Activated CD4-positive, alpha-beta T cell treated with anti-CD3 and anti-CD28 coated beads, Interleukin-10, Interleukin-2, amounts not matched to agents 100 ng/mL and 50 ng/mL, durations not matched to agents 16 hours and 8 hours (primary cell): ENCODE measurements at regions not wholly inside any gene's neighbourhood (a gene's known extent, or its start where the extent isn't known, plus 50 kb on each side); places are given as distances from the start of the nearest gene placed in this dataset.
"Not testable (repeated sequence)": the region's sequence is repeated elsewhere in the genome, so short reads cannot be mapped to it uniquely, and the experiment has no call there.

Experiments used
- DNase-seq: peaks from one replicate; pipeline ENCODE4 v3.0.0-alpha.2; 2020

DNA sequence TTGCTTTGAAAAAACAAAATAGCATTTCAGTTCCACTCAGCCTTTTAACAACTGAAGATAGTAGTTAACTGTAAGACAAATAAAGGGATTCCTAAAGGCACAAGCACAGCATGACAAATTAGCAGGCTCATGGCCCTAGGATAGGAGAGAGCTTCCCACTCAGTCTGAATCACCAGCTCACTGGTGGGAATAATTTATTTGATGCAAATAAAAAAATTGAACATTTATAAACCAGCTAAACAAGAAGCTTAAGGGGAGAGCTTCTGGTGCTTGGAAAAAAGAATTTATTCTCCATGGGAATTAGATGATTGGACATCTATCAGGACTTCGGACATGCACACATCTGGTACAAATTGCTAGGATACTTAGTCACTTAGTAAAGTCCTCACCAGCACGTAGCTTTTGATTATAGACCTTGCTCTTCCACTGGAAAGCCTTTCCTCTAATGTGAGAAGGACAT lies 294.1 kb upstream of the TNC start:
- no peak for DNase-seq

DNA sequence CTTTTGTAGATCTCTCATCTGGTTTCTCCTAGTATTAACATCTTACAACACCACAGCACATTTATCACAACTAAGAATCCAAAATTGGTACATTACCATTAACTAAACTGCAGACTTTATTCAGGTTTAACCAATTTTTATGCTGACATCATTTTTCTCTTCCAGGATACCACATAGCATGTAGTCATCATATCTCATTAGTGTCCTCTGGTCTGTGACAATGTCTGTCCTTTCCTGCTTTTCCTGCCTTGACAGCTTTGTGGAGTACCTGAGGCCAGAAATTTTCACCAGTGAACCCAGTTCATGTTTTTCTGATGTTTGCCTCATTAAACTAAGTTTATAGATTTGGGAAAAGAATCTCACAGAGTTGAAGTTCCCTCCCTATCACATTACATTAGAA lies 294.7 kb upstream of the TNC start:
- DNase-seq: no peak

DNA sequence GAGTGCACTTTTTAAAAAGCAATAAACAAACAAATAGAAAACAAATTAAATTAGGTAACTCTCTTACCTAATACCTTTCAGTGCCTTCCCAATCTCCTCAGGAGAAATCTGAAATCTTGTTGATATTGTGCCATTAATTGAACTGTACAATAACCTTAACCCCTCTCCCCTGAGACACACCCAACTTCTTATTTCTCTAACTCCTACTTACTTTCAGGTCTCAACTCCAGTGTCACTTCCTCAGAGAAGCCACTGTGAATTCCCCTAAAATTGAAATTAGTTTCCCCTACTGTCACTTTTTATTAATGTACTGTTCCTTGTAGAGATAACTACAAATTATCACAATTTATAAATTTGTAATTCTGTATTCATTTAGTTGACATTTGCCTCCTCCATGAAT lies 295.3 kb upstream of the TNC start:
- no peak for DNase-seq

DNA sequence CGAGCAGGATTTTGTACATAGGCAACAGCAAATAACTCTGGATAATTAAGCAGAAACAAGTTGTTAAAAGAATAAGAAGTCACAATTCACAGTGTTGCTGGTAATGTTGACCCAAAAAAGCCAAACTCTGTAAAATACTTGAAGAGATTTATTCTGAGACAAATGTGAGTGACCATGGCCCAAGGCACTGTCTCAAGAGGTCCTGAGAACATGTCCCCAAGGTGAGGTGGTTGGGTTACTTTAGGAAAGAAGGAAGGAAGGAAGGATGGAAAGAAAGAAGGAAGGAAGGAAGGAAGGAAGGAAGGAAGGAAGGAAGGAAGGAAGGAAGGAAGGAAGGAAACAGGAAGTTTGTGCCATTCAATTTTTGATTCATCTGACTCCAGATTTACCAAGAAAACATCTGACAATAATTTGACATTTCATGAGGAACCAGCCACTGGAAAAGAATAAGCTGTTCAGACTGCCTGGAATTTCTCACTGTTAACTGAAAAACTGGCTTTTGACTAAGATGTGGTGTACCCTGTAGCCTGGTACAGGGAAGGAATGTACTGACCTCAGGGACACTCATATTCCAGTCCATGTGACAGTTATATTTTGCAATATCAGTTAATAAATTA lies 295.9 kb upstream of the TNC start:
- DNase-seq: no peak

DNA sequence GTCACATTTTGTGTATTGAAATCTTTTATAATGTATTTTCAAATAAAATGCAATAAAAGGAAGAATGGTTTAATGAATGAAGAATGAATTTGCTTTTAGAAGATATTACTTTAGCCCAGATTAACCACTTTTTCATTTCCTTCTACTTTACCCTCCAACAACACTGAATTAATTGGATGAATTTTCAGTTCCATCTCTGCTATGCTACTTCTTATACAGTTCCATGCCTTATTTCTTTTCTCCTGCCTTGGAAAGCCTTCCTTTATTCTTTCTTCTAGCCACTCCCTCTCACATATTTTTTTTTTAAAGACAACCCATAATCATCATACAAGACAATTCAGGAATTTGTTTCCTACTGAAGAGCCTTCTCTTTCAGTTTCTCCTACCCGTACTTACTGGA lies 296.6 kb upstream of the TNC start:
- DNase-seq: no peak

DNA sequence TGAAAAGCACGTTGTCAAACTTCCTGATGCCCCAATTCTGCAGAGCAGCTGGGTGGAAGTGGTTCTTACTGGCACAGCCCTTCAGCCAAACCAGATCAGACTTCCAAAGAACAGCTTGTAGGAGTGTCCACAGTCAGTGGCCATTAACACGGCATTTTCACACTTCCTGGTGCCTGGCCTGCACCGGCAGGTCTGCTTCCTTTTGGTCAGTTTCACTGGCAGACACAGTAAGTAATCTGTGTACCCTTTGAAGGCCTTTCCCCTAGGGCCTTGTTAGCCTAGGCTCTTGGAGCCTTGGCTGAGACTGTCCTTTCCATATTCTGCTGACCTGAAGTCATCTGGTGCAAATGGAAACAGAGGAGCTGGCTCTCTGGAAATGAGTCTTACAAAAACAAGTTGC lies 297.5 kb upstream of the TNC start:
- DNase-seq: no peak

DNA sequence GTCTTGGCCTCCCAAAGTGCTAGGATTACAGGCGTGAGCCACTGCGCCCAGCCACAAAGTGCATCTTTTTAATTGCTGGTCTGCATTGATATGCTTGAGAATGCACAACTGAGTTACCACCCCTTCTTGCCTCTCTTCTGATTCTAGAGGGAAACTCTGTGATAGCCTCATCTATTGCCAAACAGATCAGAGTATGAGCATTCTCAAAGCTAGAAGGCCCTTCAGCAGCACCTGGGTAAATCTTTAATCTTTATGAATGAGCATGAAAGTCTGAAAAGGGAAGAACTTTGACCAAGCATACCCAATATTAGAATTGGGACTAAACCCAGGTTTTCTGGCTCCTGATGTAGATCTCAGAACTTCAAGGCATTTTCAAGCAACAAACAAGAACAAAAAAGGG lies 298.3 kb upstream of the TNC start:
- no peak for DNase-seq

DNA sequence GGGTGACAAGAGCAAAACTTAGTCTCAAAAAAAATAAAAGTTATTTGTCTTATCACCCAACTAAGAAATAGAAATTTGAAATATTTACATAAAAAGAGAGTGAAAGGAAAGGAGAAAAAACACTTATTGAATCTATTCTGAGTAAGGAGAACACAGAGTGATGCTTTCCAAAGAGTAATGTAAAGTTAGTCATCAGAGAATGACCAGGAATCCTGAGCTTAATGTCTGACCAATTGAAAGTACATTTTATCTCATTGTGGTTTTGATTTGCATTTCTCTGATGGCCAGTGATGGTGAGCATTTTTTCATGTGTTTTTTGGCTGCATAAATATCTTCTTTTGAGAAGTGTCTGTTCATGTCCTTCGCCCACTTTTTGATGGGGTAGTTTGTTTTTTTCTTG lies 300.2 kb upstream of the TNC start:
- not testable (repeated sequence) for DNase-seq

DNA sequence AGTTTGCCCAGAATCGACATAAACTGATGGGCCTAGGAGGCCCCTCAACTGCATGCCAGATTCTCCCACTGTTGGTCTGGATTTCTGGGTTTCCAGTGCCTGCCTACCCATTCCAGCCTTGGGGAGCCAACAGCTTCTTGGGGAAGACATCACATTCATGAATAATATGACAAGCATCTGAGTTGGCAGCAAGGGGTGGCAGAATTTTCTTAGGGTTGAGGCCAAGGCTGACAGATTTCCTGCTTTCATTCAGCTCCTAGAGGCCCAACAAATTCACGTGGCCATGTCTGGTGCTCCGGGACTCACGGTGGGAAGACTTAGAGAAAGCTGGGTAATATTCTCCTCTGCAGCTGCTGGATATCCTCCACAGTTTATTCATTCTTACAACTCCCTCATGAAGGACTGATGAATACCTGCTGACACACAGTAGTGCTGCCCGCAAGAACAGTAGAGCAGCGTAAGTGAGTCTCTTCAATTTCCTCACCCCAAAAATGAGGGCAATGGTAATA lies 305.0 kb upstream of the TNC start:
- no peak for DNase-seq

DNA sequence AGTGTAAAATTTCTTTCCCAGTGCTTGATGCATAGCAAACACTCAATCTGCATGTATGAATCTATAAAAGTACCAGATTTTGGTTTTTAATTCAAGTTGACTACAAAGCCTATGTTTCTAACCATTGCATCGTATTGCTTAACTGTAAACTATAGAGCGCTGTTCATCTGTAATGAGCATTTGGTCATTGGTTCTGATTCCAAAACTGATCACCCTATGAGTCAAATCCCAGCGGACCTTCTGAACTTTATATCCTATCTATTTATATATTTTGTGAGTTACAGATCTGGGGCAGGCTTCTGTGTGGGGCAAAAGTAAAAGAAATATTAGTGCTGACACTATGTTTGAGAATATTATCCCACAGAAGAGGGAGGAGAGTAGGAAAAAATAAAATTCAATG lies 305.7 kb upstream of the TNC start:
- no peak for DNase-seq

DNA sequence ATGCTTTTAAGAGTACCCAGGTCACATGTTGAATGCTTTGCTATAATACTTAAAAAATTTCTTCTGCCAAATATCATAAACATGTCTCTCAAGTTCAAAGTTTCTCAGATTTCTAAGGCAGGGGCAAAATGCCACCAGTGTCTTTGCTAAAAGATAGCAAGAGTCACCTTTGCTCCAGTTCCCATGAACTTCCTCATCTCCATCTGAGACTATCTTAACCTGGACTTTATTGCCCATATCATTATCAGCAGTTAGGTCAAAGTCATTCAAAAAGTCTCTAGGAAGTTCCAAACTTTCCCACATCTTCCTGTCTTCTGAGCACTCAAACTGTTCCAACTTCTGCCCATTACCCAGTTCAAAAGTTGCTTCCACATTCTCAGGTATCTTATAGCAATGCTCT lies 307.6 kb upstream of the TNC start:
- DNase-seq: no peak

DNA sequence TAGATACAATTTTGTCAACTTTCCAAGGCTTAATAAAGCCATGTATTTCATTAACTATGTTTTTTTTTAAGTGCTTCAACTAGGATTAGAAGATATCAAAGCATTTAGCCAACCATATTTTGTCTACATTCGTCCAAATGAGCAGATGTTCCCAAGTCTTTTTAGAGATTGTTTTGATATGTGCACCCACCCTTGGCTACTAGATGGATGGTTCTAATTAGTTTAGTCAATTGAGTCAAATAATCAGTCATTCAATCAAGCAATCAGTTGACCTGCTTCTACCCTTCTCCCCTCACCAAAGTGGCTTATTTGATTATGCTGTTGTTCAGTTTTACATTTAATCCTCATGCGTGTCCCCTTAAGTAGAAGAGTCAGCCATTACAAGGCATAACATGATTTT lies 319.5 kb upstream of the TNC start:
- DNase-seq: no peak

DNA sequence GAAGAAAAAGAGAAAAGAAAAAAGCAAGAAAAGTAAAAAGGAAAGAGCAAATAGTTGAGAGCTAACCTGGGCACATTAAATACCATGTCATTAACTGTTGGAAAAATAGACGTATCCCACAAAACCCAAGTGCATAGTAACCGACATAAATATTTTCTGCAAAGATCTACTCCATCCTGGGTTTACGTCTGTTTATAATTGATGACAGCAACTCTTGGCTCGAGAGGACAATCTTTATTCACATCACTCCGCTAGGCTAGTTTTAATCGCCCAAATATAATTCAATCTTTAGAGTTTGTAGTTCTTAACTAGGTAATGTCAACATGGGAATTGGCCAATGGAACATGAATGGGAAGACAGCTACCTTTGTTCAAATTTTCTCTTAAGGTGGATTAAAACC lies 321.7 kb upstream of the TNC start:
- no peak for DNase-seq

DNA sequence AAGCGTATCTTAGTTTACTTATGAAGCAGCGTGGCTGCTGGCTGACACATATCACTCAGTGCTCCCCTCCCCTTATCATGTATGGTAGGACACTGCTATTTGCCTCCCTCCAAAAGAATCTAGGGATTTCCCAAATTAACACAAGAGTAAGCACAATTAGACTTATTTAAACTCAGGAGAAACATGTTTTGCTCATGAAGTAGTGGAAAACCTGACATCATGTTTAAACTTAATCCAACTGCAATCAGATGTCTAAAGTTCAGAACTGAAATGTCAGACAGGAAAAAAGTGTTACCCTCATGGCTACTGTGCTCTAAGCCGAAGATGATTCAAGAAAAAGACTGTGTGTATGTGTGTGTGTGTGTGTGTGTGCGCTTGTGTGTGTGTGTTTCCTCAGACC lies 324.1 kb upstream of the TNC start:
- no peak for DNase-seq

DNA sequence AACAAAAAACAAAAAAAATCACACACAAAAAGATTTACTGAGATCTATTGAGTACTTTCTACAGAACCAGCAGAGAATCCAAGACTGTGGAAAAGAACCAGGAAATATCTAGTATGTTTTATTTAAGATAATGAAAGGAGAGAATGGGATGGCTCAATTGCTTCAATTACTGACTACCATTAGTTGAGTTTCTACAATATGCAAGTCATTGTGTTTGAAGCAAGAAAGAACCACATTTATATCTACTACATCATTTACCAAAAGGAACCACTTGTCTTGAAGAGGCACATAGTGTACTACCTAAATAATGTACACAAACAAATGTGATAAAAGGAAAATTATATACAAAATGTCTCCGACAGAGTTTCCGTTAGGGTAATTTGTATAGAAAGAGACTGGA lies 325.9 kb upstream of the TNC start:
- no peak for DNase-seq

DNA sequence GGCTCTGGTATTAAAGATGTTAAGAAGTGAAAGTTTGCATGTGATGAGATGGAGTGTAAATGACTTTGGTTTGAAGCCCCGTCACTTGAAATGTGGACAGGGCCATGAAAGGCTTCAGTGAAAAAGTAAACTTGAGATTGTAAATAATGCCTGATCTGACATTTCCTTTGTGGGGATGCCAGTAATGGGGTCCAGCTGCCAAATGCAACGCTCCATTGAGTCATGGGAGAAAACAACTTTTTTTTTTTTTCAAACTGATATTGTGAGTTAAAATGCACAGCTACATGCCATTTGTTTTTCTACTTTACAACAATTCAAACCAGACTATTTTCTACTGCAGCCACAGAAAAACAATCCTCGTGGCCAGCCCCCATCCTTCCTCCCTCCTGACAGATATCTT lies 327.0 kb upstream of the TNC start:
- DNase-seq: no peak

DNA sequence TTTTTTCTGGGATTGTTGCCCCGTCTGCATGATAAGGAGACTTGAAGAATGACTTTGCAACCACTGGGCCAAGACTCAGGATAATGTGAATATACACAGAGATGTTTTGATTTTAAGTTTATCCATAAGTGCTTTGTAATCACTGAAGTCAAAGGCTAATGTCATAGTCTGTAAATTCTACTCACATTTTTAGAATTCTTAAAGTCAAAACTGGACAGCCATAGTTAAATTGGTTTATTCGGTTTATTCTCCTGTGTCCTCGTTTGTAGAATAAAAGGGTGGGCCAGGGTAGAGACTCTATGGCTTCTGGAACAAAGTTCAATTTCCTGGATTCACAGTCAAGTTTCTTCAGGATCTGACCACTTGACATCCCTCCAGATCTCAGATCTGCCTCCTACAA lies 327.7 kb upstream of the TNC start:
- no peak for DNase-seq

DNA sequence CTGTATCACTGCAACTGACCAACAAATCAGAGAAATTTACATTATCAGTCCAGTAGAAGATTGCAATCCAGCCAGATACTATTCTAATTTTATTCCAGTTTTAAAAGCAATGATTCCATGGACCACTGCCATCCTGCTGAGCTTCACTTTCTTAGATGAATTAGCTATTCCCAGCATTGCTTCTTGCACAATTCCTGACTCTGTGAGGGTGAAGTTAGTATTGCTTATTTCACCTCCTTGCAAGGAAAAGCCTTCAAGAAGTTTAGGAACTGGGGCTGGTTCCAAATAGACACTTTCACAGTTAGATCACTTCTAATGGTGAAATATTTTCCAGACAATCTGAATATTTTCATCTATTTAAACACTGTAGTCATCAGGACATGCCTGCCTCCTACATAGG lies 338.6 kb upstream of the TNC start:
- DNase-seq: no peak

DNA sequence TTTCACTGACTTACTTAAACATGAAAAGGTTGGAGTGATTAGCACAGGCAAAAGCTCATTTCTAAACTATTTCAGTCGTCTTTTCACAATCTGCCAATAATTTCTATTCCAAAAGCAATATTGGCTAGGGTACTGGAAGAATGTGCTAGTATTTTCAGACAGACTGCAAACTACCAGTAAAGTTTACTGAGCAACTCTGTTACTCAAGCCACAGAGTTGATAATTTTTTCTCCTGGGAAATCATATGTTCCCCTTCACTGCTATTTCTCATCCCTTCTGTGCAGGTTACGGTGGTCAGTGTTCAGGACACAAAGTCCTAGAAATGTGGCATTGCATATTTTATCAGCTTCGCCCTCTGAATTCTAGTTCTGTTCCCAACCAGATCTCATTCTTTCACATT lies 343.3 kb upstream of the TNC start:
- no peak for DNase-seq

DNA sequence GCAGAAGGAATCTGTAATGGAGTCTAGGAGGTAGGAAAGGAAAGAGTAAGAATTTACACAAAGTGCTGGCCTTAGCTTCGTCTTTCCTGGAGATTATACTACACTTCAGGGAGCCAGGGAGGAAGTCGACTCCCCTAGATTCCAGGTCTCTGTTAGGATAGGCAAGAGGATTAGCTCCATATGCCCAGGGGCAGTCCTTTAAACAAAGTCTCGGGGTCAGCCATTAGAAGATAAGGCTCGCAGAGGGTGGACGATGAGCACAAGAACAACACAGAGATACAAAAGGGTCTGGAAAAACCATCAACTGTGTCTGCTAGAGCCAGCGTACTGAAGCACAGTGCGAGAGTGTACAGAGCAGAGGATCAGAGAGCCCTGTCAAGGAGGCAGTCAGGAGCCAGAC lies 344.7 kb upstream of the TNC start:
- DNase-seq: no peak

DNA sequence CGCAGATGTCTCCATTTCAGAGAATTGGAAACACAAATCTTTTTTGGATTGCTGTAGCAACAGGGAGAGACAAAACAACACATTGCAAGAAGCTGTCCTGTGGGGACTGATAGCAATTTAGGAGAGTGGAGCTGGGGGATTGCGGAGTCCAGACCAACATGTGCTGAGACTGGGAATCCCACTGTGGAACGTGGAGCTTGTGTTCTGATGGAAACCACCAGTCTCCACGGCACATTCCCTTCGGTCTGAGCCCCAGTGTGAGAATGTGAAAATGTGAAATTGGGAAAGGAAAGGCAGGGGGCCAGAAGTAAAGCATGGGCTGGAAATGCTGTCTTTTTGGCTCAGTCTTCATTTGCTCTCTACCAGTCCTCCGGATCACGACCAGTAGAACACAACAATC lies 348.8 kb upstream of the TNC start:
- no peak for DNase-seq

DNA sequence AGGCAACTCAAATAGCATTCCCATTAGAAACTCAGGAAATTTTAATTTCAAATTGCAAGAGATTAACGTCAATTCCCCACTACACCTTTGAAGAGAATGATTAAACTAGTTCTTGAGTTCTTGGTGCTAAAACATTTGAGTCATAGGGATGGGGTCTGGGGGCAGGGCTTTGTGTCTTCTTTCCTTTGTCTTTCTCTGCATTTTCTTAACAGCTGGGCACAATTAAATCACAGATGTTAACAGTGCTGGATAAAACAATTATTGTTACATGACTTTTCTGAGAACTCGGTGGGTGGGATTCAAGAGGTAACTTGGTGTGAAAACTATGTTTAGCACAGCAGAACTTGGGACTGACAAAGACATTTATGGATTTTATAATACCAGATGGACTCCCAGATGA lies 351.9 kb upstream of the TNC start:
- no peak for DNase-seq

DNA sequence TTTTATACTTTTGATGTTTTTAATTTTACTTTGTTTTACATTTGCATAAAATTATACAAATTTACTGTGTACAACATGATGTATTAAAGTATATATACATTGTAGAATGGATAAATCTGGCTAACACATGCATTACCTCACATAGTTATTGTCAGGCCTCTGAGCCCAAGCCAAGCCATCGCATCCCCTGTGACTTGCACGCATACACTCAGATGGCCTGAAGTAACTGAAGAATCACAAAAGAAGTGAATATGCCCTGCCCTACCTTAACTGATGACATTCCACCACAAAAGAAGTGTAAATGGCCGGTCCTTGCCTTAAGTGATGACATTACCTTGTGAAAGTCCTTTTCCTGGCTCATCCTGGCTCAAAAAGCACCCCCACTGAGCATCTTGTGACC lies 355.1 kb upstream of the TNC start:
- not testable (repeated sequence) for DNase-seq

DNA sequence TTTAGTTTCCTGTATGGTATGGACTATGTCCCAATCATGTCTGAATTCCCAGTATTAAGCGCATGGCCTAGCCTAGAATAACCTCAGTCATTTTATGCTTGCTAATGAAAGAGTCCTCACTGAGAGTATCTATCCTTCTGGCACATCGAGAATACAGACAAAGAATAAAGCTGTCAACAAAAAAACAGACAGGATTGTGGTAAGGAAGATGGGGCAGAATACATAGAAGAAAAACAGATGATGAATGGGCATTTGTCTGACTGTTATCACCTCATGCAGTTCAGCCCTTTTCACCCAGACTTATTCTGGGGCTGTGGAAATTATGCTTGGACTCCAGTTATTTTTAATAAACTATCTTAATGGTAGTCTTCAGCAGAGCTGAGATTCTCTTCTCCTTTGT lies 363.8 kb upstream of the TNC start:
- no peak for DNase-seq

DNA sequence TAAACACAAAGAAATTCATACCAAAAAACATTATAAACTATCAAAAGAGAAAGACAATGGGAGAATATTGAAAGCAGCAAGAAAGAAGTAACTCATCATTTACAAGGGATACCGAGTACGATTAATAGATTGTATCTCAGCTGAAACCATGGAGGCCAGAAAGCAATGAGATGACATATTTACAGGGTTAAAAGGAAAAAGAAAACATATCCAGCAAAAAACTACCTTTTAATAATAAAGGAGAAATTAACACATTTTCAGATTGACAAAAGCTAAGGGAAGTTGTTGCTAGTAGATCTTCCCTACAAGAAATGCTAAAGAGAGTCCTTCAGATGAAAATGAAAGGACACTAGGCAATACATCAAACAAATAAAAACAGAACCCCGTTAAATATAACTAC lies 364.8 kb upstream of the TNC start:
- DNase-seq: no peak

DNA sequence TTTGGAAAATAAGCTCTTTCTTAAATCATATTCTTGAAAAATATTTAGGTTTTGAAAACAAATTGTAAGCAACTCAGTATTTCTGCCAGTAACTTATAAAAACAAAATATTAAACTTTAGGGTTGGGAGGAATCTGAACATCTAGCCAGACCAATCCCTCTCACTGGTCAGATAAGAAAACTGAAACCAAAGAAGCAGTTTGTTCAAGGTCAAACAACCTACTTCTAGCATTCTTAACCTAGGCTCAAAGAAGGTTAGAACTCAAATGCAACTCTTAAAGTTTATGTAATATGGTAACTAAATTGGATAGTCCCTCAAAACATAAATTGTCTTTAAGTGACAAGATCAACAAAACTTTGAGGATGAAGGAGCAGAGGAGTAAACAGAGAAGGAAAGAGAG lies 374.9 kb upstream of the TNC start:
- no peak for DNase-seq
